ENCODE measurements at regions not wholly inside any gene's neighbourhood (a gene's known extent, or its start where the extent isn't known, plus 50 kb on each side); places are given as distances from the start of the nearest gene placed in this dataset.

- TF ChIP-seq CTCF (IDR thresholded peaks at IDR 0.05) (no peak), POLR2A (IDR thresholded peaks at IDR 0.05) (no peak)
Measured at GRCh38 chr12:131287938-131288764, 334.4 kb downstream of the ADGRD1 start.
